CD4-positive, alpha-beta T cell treated with Interleukin-17A for 4 hours (primary cell): ENCODE measurements at regions not wholly inside any gene's neighbourhood (a gene's known extent, or its start where the extent isn't known, plus 50 kb on each side); places are given as distances from the start of the nearest gene placed in this dataset.
"Not testable (repeated sequence)": the region's sequence is repeated elsewhere in the genome, so short reads cannot be mapped to it uniquely, and the experiment has no call there.

Experiments
- DNase-seq: peaks from one replicate; pipeline ENCODE4 v3.0.0-alpha.2; 2020; ENCODE audit warnings: mixed read lengths

GRCh38 chr2:196500686-196501431, 138.7 kb upstream of the CCDC150 start:
- DNase-seq = no peak

DNA sequence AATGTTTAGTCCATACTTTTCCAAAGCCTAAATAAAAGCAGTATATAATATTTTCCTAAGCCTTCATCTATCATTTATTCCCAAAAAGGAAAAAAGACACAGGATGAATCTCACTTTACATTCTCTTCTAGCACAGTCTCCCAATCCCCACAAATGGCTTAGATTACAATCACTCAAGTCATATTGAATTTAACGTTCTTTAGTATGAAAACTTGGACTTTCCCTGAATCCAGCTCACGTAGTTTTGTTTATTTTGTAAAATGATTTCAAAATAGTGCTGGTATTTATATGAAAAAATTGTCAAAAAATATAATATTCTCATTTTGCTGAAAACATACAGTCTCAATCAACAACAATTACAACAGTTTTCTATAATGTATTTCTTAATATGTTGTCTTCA, 137.7 kb upstream of the CCDC150 start:
- DNase-seq = no peak

DNA sequence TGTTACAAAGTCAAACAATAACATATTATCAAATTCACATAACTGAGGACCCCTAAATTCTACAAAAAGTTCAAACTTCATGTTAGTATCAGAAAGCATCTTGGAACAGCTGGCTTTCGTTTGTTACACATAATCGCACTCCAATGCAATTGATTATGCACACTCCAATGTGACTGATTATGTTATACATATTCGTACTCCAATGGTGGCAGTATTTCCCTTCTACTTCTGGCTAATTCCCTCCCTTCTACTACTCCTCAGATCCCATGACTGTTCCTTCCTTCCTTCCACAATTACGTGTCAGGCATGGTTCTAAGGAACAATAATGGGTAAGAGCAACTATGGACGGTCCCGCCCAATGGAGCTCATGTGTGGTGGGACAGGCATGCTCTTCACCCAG, 137.1 kb upstream of the CCDC150 start:
- DNase-seq = no peak

- DNase-seq = no peak
These were observed 136.1 kb upstream of the CCDC150 start for GRCh38 chr2:196503398-196503797.

DNA sequence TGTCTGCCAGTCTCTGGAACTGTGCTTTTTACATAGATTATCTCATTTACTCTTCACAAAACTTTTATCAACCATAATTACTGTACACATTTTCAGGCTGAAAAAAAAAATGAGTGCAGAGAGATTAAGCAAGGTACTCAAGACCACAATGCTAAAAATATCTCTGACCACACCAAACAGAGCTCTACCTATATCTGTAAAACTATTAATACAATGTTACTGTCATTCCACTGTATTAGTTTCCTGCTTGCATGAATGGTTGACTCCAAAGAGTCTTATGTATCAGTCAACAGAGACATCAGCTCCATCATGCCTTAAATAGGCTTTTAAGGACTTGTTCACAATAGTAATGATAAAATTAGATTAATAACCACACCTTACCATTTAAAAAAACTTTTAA, 134.7 kb upstream of the CCDC150 start:
- DNase-seq = no peak

- DNase-seq = no peak
These were observed 129.3 kb upstream of the CCDC150 start for GRCh38 chr2:196510246-196510645.

DNA sequence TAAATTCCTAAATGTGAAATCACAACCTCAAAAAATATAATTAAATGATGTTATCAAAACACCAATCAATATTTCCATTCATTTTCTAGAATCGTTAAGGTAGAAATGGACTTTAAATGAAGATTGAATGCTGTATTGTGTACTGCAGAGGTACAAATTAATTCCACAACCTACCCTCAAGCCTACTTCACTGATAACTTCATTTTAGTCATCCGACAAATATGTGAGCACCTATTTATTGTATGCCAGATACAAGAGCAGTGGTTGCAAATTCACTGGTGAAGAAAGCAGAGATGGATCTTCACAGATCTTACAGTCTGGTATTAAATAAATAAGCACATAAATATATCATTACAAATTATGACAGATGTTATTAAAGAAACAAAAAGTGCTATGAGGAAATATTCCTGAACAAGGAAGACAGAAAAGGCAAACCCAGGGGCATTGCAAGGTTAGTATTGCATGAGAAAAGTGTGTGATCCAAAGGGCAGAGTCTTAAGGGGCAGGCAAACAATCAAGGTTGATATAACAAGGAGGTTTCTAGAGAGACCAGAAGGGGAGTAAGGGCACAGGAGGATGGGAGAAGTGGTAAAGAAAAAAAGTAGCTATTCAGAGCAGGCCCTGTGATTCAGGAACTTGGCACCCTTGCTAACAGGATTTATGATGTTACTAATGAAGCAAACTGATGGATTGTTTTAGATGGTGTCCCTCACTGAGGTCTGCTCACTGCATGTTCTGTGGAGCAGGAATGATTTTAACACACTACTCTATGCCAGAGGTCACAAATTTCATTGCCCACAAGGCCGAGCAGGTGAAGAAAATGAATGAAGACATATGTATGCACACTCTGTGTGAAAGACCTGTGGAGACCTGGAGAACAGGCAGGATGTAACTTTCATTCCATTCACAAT, 128.0 kb upstream of the CCDC150 start:
- DNase-seq = no peak

GRCh38 chr2:196513796-196514526, 125.6 kb upstream of the CCDC150 start:
- no peak for DNase-seq

DNA sequence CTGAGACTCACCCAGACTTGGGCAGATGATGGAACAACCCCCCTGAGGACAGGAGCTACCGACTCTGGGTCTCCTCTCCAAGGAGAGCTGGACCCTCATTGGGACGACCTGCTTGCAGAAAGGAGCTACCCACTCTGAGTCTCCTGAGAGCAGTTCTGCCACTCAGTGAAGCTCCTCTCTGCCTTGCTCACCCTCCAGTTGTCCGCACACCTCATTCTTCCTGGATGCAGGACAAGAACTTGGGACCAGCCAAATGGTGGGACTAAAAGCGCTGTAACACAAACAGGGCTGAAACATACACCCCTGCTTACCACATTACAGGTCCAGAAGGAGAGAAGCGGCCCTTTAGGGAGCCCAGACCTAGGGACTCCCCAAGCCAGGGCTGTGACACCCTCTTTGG, 124.9 kb upstream of the CCDC150 start:
- no peak for DNase-seq

GRCh38 chr2:196515051-196515450, 124.5 kb upstream of the CCDC150 start:
- no peak for DNase-seq

GRCh38 chr2:196515608-196516007, 123.9 kb upstream of the CCDC150 start:
- no peak for DNase-seq

GRCh38 chr2:196516564-196516963, 123.0 kb upstream of the CCDC150 start:
- DNase-seq = no peak

DNA sequence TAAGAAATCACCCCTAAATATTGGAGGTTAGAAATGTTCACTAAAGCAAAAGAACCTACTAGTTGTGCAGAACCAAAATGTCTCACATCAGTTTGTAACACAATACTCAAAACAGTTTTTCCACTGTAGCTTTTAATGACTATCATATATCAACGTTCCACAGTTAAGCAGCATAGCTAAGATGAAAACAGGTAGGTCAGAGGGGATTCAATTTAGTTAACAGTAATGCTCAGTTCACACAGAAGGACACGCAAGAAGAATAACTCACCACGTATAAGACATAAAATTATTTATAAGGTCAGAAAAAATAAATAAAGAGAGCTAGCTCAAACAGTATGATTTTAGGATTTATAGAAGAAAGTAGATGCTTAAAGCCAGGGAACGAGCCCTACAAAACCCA, 118.9 kb upstream of the CCDC150 start:
- no peak for DNase-seq

DNA sequence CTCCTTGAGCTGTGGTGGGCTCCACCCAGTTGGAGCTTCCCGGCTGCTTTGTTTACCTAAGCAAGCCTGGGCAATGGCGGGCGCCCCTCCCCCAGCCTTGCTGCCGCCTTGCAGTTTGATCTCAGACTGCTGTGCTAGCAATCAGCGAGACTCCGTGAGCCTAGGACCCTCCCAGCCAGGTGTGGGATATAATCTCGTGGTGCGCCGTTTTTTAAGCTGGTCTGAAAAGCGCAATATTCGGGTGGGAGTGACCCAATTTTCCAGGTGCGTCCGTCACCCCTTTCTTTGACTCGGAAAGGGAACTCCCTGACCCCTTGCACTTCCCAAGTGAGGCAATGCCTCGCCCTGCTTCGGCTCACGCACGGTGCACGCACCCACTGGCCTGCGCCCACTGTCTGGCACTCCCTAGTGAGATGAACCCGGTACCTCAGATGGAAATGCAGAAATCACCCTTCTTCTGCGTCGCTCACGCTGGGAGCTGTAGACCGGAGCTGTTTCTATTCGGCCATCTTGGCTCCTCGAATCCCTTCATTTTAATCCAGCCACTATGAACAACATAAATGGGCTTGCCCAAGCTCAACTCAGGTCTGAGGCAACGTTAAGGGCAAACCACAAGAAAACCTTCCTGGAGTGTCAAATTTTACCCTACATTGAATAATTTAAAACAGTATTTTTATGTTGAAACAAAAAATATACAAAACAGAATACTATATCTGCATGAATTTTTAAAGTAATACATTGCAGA, 112.4 kb upstream of the CCDC150 start:
- DNase-seq = not testable (repeated sequence)

GRCh38 chr2:196528486-196529223, 110.9 kb upstream of the CCDC150 start:
- DNase-seq = no peak

- no peak for DNase-seq
These were observed 108.6 kb upstream of the CCDC150 start for GRCh38 chr2:196530910-196531309.

DNA sequence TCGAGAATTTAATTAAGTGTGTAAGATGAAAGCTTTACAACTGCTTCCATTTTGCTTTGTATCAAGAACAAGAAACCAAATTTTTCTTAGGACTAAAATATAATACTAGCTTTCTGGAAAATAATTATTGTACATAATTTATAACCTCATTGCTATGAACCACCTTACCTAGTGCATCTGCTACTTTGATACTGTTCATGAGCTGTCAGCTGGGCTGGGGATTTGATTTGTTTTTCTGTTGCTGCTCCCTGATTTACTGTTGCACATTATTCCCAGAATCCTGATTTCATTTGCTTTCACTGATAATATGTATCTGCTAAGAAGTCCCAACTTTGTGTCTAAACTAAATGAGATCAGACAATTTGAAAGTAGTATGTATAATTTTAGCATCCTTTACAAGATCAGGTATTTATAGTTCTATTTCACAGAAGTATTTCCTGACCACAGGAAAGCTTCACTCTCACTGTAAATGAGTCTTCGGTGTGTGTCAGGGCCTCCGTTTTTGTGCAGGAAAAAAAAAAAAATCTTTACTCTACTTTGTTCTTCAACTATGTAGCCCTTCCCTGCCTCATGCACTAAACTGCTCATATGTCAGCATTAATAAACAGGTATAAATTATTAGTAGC, 105.6 kb upstream of the CCDC150 start:
- no peak for DNase-seq

DNA sequence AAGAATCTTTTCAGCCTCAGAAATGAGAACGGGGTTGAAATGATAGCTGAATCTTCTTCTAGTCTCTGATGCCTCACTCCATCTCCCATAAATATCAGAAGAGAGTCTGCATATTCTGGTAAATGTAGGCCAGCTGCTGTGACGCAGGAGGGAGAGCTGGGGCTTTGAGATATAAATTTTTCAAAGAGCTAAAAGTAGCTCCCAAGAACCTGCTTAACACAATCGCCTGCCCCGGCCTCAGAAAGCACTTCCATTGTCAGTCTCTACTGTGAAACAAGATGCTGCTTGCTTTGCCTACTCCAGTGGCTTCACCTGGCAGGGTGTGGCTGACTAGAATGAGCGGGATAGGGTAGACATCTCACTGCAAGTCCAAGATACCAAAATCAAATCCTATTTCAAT, 105.0 kb upstream of the CCDC150 start:
- DNase-seq = no peak

DNA sequence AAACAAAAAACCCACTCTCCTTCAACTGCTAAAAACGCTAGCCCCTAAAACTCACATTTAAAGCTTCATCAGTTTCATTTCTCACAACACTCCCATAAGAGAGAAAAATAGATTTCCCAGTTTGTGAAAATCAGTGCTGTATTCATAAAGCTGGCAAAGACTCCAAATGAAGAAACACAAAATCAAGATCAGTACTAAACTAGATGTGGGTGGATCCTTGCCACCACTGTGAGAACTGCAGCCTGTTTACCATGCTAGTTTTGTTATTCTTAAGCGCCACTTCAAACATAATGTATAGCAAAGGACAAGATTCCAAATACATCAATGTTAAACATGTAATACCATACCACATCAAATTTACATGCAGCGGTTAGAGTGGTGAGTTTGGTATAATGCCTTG, 104.5 kb upstream of the CCDC150 start:
- no peak for DNase-seq

DNA sequence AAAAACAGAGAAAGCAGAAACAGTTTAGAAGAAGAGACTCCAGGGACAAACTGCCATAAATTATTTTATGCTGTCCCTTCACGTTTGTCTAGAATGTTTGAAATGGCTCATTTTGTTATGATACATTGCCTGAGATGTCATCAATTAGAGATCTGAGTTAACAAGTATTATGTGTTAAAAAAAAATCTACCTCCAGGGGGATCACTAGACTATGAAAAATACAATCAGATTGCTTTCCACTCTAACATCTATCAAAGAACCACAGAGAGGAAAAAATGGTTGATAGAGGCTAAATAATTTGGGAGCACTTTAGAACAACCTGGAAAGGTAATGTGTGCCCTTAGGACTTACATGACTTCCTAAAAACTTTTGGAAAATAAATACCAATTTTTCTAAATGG, 103.8 kb upstream of the CCDC150 start:
- no peak for DNase-seq

GRCh38 chr2:196537311-196537710, 102.2 kb upstream of the CCDC150 start:
- no peak for DNase-seq

DNA sequence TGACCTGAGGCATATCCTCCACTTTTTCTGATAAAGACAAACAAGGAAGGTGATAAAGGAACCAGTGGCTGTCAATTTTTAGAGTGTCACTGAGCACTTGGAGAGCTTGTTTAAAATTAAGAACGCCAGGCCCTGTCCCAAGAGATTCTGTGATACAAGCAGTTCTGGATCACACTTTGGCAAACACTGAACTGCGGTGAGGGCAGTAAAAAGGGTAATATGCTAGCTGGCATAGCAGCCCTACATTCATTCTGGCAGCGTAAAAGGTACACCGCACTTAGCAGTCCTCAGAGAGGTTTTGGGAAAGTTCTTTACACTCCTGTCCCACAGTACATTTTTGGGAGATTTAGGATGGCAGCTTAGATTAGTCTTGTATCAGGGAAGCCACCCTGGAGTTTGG, 101.3 kb upstream of the CCDC150 start:
- no peak for DNase-seq
